ENCODE measurements at regions not wholly inside any gene's neighbourhood (a gene's known extent, or its start where the extent isn't known, plus 50 kb on each side); places are given as distances from the start of the nearest gene placed in this dataset.

GRCh38 chr9:10983251-10983650 lies 370.4 kb upstream of the PTPRD start:
- TF ChIP-seq CTCF (IDR thresholded peaks at IDR 0.05), result no peak
- TF ChIP-seq EP300 (IDR thresholded peaks at IDR 0.05; ENCODE audit: low read depth), result no peak
- no peak for TF ChIP-seq POLR2A (IDR thresholded peaks at IDR 0.05)
- no peak for TF ChIP-seq POLR2AphosphoS5 (IDR thresholded peaks at IDR 0.05)

Measured in transverse colon (tissue), 4 donors.